ENCODE measurements at regions not wholly inside any gene's neighbourhood (a gene's known extent, or its start where the extent isn't known, plus 50 kb on each side); places are given as distances from the start of the nearest gene placed in this dataset.

DNA sequence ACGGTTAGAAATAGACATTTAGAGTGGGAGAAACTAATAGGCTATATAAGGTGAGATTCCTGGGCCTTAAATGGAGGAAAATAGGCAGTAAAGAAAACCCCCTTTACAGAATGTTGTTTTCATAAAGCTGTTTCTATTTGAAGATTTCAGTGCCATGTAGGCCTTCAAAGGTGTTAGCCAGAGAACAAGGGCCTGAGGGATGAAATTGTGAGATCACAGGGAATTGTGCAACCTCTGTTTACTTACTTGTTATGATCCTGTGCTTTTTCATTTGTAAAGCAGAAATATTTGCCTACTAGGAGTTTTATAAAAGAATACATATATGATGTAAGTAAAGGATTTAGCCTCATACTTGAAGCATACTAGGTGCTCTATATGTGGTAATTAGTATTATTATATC is 272.9 kb upstream of the ARX start:
- H3K27ac Mint-ChIP-seq (ENCODE audit: unreplicated experiment): no peak overlapping the region
- no peaks in the 10 kb centered on the region for H3K9me3 Mint-ChIP-seq (ENCODE audit: unreplicated experiment)
- H3K36me3 Mint-ChIP-seq (ENCODE audit: low read depth, unreplicated experiment): no peaks in the 10 kb centered on the region
- H3K4me1 Mint-ChIP-seq (ENCODE audit: unreplicated experiment): no peaks in the 10 kb centered on the region
- no peak for TF ChIP-seq CTCF (IDR thresholded peaks at IDR 0.05; ENCODE audit: unreplicated experiment)
- H3K4me3 Mint-ChIP-seq (ENCODE audit: unreplicated experiment): no peak overlapping the region
- peaks cover 1% of the 10 kb centered on the region for H3K27me3 Mint-ChIP-seq (ENCODE audit: unreplicated experiment)
- DNase-seq (ENCODE audit: low spot score): no peak

DNA sequence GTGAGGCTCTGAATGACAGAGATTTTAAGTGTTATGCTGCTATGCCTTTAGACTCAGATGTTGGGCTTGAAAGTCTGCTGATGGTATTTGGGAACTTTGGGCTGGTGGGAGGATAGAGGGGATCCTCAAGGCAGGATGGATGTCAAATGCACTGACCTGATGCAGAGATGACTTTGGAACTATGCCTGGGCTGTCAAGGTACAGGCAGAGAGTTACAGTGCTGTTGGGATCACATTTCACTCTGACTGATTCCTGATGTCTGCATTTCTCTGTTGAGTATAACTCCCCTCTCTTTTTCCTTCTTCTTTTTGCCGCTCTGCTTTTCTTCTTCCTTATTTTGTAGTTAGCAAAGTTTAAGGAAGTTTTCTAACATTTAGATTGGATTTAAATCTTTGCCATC is 271.8 kb upstream of the ARX start:
- no peak overlapping the region for H3K4me3 Mint-ChIP-seq (ENCODE audit: unreplicated experiment)
- no peak for TF ChIP-seq CTCF (IDR thresholded peaks at IDR 0.05; ENCODE audit: unreplicated experiment)
- peaks cover 1% of the 10 kb centered on the region for H3K27me3 Mint-ChIP-seq (ENCODE audit: unreplicated experiment)
- H3K36me3 Mint-ChIP-seq (ENCODE audit: low read depth, unreplicated experiment): no peaks in the 10 kb centered on the region
- no peak for DNase-seq (ENCODE audit: low spot score)
- H3K4me1 Mint-ChIP-seq (ENCODE audit: unreplicated experiment): no peaks in the 10 kb centered on the region
- H3K9me3 Mint-ChIP-seq (ENCODE audit: unreplicated experiment): no peaks in the 10 kb centered on the region
- H3K27ac Mint-ChIP-seq (ENCODE audit: unreplicated experiment): no peak overlapping the region

DNA sequence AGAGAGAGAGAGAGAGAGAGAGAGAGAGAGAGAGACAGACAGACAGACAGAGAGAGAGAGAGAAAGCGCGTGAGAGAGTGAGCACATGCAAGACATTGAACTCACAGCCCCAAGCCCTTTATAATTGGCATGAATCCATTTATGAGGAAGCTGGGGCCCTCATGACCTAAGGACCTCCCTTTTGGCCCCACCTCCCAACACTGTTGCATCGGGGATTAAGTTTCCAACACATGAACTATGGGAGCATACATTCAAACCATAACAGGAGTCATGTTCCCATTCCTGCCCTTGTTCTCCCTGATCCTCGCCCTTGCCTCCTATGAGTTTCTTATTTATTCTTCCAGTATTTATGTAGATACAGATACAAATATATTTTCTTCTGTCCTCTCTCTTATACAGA is 269.8 kb upstream of the ARX start:
- no peaks in the 10 kb centered on the region for H3K4me1 Mint-ChIP-seq (ENCODE audit: unreplicated experiment)
- H3K9me3 Mint-ChIP-seq (ENCODE audit: unreplicated experiment): no peaks in the 10 kb centered on the region
- H3K4me3 Mint-ChIP-seq (ENCODE audit: unreplicated experiment): no peak overlapping the region
- H3K27me3 Mint-ChIP-seq (ENCODE audit: unreplicated experiment): peaks cover 1% of the 10 kb centered on the region
- no peaks in the 10 kb centered on the region for H3K36me3 Mint-ChIP-seq (ENCODE audit: low read depth, unreplicated experiment)
- TF ChIP-seq CTCF (IDR thresholded peaks at IDR 0.05; ENCODE audit: unreplicated experiment): no peak
- no peak overlapping the region for H3K27ac Mint-ChIP-seq (ENCODE audit: unreplicated experiment)
- DNase-seq (ENCODE audit: low spot score): no peak

DNA sequence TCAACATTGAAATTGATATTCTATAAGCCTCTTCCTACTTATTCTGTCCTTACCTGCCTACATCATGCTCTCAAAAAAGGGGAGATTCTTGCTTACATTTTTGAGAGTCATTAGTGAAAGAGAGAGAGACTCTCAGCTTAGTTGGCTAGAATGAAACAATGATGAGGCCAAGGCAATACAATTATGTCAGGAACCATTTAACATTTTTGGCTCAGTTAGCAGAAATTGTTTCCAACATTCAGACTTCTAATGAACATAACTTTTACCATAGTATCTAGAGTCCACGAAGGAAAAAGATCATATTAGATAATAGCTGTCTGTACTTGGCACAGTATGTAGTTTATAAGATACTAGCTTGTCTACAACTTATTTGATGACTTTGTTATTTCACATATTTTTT is 263.7 kb upstream of the ARX start:
- no peak for TF ChIP-seq CTCF (IDR thresholded peaks at IDR 0.05; ENCODE audit: unreplicated experiment)
- no peaks in the 10 kb centered on the region for H3K9me3 Mint-ChIP-seq (ENCODE audit: unreplicated experiment)
- H3K27ac Mint-ChIP-seq (ENCODE audit: unreplicated experiment): no peak overlapping the region
- H3K4me1 Mint-ChIP-seq (ENCODE audit: unreplicated experiment): no peaks in the 10 kb centered on the region
- H3K4me3 Mint-ChIP-seq (ENCODE audit: unreplicated experiment): no peak overlapping the region
- DNase-seq (ENCODE audit: low spot score): no peak
- no peaks in the 10 kb centered on the region for H3K27me3 Mint-ChIP-seq (ENCODE audit: unreplicated experiment)
- H3K36me3 Mint-ChIP-seq (ENCODE audit: low read depth, unreplicated experiment): no peaks in the 10 kb centered on the region

DNA sequence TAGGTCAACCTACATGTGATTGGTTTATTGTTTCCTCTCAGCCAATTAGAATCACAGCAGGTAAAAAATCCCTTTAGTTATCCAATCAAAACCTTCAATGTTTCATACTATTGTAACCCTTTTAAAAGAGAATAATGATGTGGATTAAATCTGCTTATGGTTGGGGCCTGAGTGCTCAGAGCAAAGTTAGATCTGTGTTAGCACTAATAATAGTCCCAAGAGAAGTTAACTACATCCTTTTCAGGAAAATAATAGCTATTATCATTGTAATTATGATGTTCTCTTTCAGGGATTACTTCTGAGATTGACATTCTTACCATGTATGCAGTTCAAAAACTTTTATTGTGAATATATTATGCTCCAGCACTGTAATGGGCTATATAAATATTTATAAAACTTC is 262.6 kb upstream of the ARX start:
- no peak for TF ChIP-seq CTCF (IDR thresholded peaks at IDR 0.05; ENCODE audit: unreplicated experiment)
- Mint-ChIP-seq H3K27me3 (ENCODE audit: unreplicated experiment) (no peaks in the 10 kb centered on the region), H3K4me1 (ENCODE audit: unreplicated experiment) (no peaks in the 10 kb centered on the region)

More for the DNA sequence above, 262.6 kb upstream of the ARX start:
- no peak for DNase-seq (ENCODE audit: low spot score)
- H3K27ac Mint-ChIP-seq (ENCODE audit: unreplicated experiment): no peak overlapping the region
- no peaks in the 10 kb centered on the region for H3K36me3 Mint-ChIP-seq (ENCODE audit: low read depth, unreplicated experiment)
- no peaks in the 10 kb centered on the region for H3K9me3 Mint-ChIP-seq (ENCODE audit: unreplicated experiment)
- no peak overlapping the region for H3K4me3 Mint-ChIP-seq (ENCODE audit: unreplicated experiment)

Measured in endothelial cell (in vitro differentiated cells).